Keratinocyte (primary cell): ENCODE measurements at regions not wholly inside any gene's neighbourhood (a gene's known extent, or its start where the extent isn't known, plus 50 kb on each side); places are given as distances from the start of the nearest gene placed in this dataset.

ENCODE experiments used
- CTCF ChIP-seq, 3 experiments: IDR thresholded peaks in 1 of 3; conservative IDR thresholded peaks in 1 of 3; optimal IDR thresholded peaks in 1 of 3; 2 replicates in 2 of 3; 3 replicates in 1 of 3; pipeline versions ENCODE3 to v1.5.1; 2011; ENCODE audit warnings: low read length in 3 of 3, mild to moderate bottlenecking in 3 of 3, moderate library complexity in 2 of 3, control low read depth in 1 of 3, inconsistent platforms in 1 of 3; ENCODE audit not compliant: insufficient read depth in 2 of 3; ENCODE audit errors: extremely low read depth in 1 of 3
- EZH2 ChIP-seq: IDR thresholded peaks from one replicate; pipeline ENCODE4 v1.6.1; 2012; ENCODE audit warnings: inconsistent platforms, mild to moderate bottlenecking, low read length, moderate library complexity

DNA sequence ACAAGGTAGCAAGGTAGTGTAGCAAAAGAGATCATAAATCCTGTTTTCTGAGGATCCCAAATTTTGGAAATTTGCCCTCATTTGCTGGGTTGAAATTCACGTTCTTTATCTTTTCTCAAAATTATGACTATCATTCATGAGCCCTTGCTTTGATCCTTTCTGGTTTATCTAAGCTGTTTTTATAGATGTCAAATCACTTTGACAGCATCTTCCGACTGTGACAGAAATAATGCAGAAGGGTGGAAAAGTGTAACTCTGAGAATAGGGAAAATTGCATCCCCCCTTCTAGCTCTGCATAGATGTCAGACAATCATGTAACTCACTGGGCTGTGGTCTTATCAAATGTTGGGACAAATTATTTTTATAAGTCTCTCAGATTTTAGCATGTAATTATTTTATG is 550.1 kb downstream of the OMA1 start:
- TF ChIP-seq CTCF (optimal IDR thresholded peaks at IDR 0.05 in 1 of 3, IDR thresholded peaks at IDR 0.05 in 1 of 3, conservative IDR thresholded peaks at IDR 0.05 in 1 of 3; ENCODE audit: extremely low read depth in 1 of 3, insufficient read depth in 2 of 3, low read length in 3 of 3) (no peak), EZH2 (no peak)
